ENCODE measurements at regions not wholly inside any gene's neighbourhood (a gene's known extent, or its start where the extent isn't known, plus 50 kb on each side); places are given as distances from the start of the nearest gene placed in this dataset.

GRCh38 chr11:19592842-19593241, 119.8 kb upstream of the NAV2 start:
- Histone ChIP-seq H3K36me3 (ENCODE audit: control insufficient read depth in 2 of 4, insufficient read depth in 4 of 4, low read length in 3 of 4) (no peaks in the 10 kb centered on the region), H3K14ac (ENCODE audit: insufficient read length) (no peak overlapping the region), H3K9me3 (ENCODE audit: insufficient read depth in 2 of 2, low read depth in 1 of 2, low read length in 1 of 2) (peaks cover under 1 to 1% of the 10 kb centered on the region in 2 experiments; a peak in 2 of 4 replicates), H2BK12ac (ENCODE audit: low read depth, low read length) (no peak overlapping the region), H2AFZ (ENCODE audit: low read length) (no peak overlapping the region), H3K79me1 (ENCODE audit: low read depth, low read length) (no peaks in the 10 kb centered on the region), H2BK15ac (ENCODE audit: low read length) (no peak overlapping the region), H3K23ac (ENCODE audit: insufficient read length) (no peak overlapping the region), H2AK5ac (ENCODE audit: low read depth, low read length) (no peak overlapping the region), H4K8ac (ENCODE audit: extremely low read depth, insufficient read depth, low read length) (no peak overlapping the region), H2BK5ac (ENCODE audit: low read depth, low read length) (no peak overlapping the region), H4K5ac (ENCODE audit: insufficient read length, low read depth, low read length) (no peak overlapping the region), H3K56ac (replicated peaks; ENCODE audit: insufficient read length, low read depth, low read length) (no peak overlapping the region), H4K91ac (replicated peaks; ENCODE audit: insufficient read length, low read length) (no peak overlapping the region), H3K9ac (replicated peaks in 1 of 4; ENCODE audit: extremely low read depth in 1 of 4, low read depth in 3 of 4, low read length in 3 of 4) (no peak overlapping the region), H3K4me2 (ENCODE audit: insufficient read depth in 1 of 2, low read depth in 2 of 2, low read length in 2 of 2) (no peak overlapping the region), H4K20me1 (replicated peaks in 1 of 2; ENCODE audit: control insufficient read depth in 1 of 2, insufficient read depth in 2 of 2, low read length in 2 of 2) (no peaks in the 10 kb centered on the region), H3K4me1 (replicated peaks in 1 of 4; ENCODE audit: control insufficient read depth in 3 of 4, insufficient read depth in 4 of 4, low read length in 3 of 4) (peaks cover 0 to 2% (median under 1%) of the 10 kb centered on the region in 4 experiments; a peak in 2 of 7 replicates), H3K27me3 (replicated peaks in 1 of 4; ENCODE audit: control insufficient read depth in 3 of 4, extremely low read depth in 1 of 4, insufficient read depth in 3 of 4, low read length in 3 of 4) (no peaks in the 10 kb centered on the region), H3K4me3 (ENCODE audit: extremely low read depth in 1 of 4, insufficient read depth in 2 of 4, low read depth in 3 of 4, low read length in 4 of 4) (no peak overlapping the region), H3K4ac (replicated peaks; ENCODE audit: insufficient read length, low read depth, low read length) (no peak overlapping the region), H2BK20ac (ENCODE audit: low read length) (no peak overlapping the region), H3K79me2 (ENCODE audit: control insufficient read depth in 1 of 2, insufficient read depth in 2 of 2, low read length in 2 of 2) (no peaks in the 10 kb centered on the region), H3K23me2 (ENCODE audit: low read depth, low read length) (no peaks in the 10 kb centered on the region), H2BK120ac (replicated peaks; ENCODE audit: low read depth, low read length) (no peak overlapping the region), H3K18ac (ENCODE audit: extremely low read depth, low read length) (no peak overlapping the region), H3K27ac (ENCODE audit: low read depth, low read length) (no peak overlapping the region)
- no peak for DNase-seq (ENCODE audit: low read depth in 1 of 2, low spot score in 2 of 2)
- ChIA-PET POLR2A (ENCODE audit: partially characterized antibody) (no interaction called here), CTCF (ENCODE audit: partially characterized antibody) (interaction anchor here (1.1 kb wide), 1 partner anchor 150 kb away, joined by 3 read pairs; no protein-coding TSS in a partner anchor)
- no peak for FAIRE-seq
- 93% methylated on average over 2 of the region's 2 CpGs; no CpG with 5 or more reads in 1 of the 2 experiments for WGBS, 2 experiments (ENCODE audit: extremely low coverage in 1 of 2, insufficient coverage in 1 of 2, insufficient read length in 1 of 2, insufficient replicate concordance in 2 of 2, low coverage in 1 of 2, low lambda C conversion rate in 2 of 2, missing lambda C conversion rate in 1 of 2)
- TF ChIP-seq EP300 (IDR thresholded peaks at IDR 0.05; ENCODE audit: borderline replicate concordance in 1 of 2, low read depth in 2 of 2, low read length in 2 of 2) (no peak), SIN3A (conservative IDR thresholded peaks at IDR 0.05 in 1 of 2, IDR thresholded peaks at IDR 0.05 in 1 of 2; ENCODE audit: low read depth in 1 of 2, low read length in 2 of 2) (no peak), GTF2F1 (IDR thresholded peaks at IDR 0.05; ENCODE audit: borderline replicate concordance, low read depth, low read length) (no peak), ZNF274 (IDR thresholded peaks at IDR 0.05; ENCODE audit: borderline replicate concordance, extremely low read depth, low read length) (no peak)
